ENCODE measurements at regions not wholly inside any gene's neighbourhood (a gene's known extent, or its start where the extent isn't known, plus 50 kb on each side); places are given as distances from the start of the nearest gene placed in this dataset.

GRCh38 chr18:10314066-10314465 lies 140.4 kb upstream of the APCDD1 start:
- TF ChIP-seq EZH2phosphoT487 (IDR thresholded peaks at IDR 0.05; ENCODE audit: low read length), result no peak
- no peak for TF ChIP-seq CTCF (IDR thresholded peaks at IDR 0.05; ENCODE audit: low read length)
- no peak for TF ChIP-seq EZH2 (optimal IDR thresholded peaks at IDR 0.05; ENCODE audit: low read depth, low read length)
- Histone ChIP-seq H3K79me2 (ENCODE audit: low read length) (no peaks in the 10 kb centered on the region), H3K4me2 (ENCODE audit: low read depth, low read length) (no peak overlapping the region), H3F3A (ENCODE audit: insufficient read depth, low read length) (no peaks in the 10 kb centered on the region), H3K36me3 (replicated peaks; ENCODE audit: insufficient read depth, low read length) (no peaks in the 10 kb centered on the region), H3K9me3 (replicated peaks; ENCODE audit: insufficient read depth, low read length) (no peaks in the 10 kb centered on the region), H2AFZ (ENCODE audit: low read length) (no peak overlapping the region), H3K9me2 (replicated peaks; ENCODE audit: insufficient read depth, low read length) (no peaks in the 10 kb centered on the region), H3K4me1 (ENCODE audit: low read length) (no peaks in the 10 kb centered on the region), H3K27me3 (replicated peaks; ENCODE audit: insufficient read depth, low read length) (no peaks in the 10 kb centered on the region), H3K9ac (ENCODE audit: low read length) (no peak overlapping the region), H3K4me3 (ENCODE audit: low read length) (no peak overlapping the region), H4K20me1 (ENCODE audit: insufficient read depth, low read length) (no peaks in the 10 kb centered on the region), H3K27ac (ENCODE audit: low read length) (no peak overlapping the region)
- no peak for DNase-seq

GRCh38 chr18:10315522-10315921 lies 138.9 kb upstream of the APCDD1 start:
- no peaks in the 10 kb centered on the region for H3K27me3 ChIP-seq (replicated peaks; ENCODE audit: insufficient read depth, low read length)
- no peak overlapping the region for H2AFZ ChIP-seq (ENCODE audit: low read length)
- DNase-seq, result no peak
- H3K27ac ChIP-seq (ENCODE audit: low read length), result no peak overlapping the region
- no peaks in the 10 kb centered on the region for H3K4me1 ChIP-seq (ENCODE audit: low read length)
- H4K20me1 ChIP-seq (ENCODE audit: insufficient read depth, low read length), result no peaks in the 10 kb centered on the region
- H3K4me3 ChIP-seq (ENCODE audit: low read length), result no peak overlapping the region
- H3K79me2 ChIP-seq (ENCODE audit: low read length), result no peaks in the 10 kb centered on the region
- H3F3A ChIP-seq (ENCODE audit: insufficient read depth, low read length), result no peaks in the 10 kb centered on the region
- H3K36me3 ChIP-seq (replicated peaks; ENCODE audit: insufficient read depth, low read length), result no peaks in the 10 kb centered on the region
- no peaks in the 10 kb centered on the region for H3K9me3 ChIP-seq (replicated peaks; ENCODE audit: insufficient read depth, low read length)
- TF ChIP-seq EZH2 (optimal IDR thresholded peaks at IDR 0.05; ENCODE audit: low read depth, low read length) (no peak), CTCF (IDR thresholded peaks at IDR 0.05; ENCODE audit: low read length) (no peak), EZH2phosphoT487 (IDR thresholded peaks at IDR 0.05; ENCODE audit: low read length) (no peak)
- H3K4me2 ChIP-seq (ENCODE audit: low read depth, low read length), result no peak overlapping the region
- H3K9me2 ChIP-seq (replicated peaks; ENCODE audit: insufficient read depth, low read length), result no peaks in the 10 kb centered on the region
- H3K9ac ChIP-seq (ENCODE audit: low read length), result no peak overlapping the region

GRCh38 chr18:10316778-10317177 lies 137.7 kb upstream of the APCDD1 start:
- DNase-seq, result no peak
- Histone ChIP-seq H3K9ac (ENCODE audit: low read length) (no peak overlapping the region), H3K27me3 (replicated peaks; ENCODE audit: insufficient read depth, low read length) (no peaks in the 10 kb centered on the region), H2AFZ (ENCODE audit: low read length) (no peak overlapping the region), H4K20me1 (ENCODE audit: insufficient read depth, low read length) (no peaks in the 10 kb centered on the region), H3K27ac (ENCODE audit: low read length) (no peak overlapping the region), H3K36me3 (replicated peaks; ENCODE audit: insufficient read depth, low read length) (no peaks in the 10 kb centered on the region), H3K9me3 (replicated peaks; ENCODE audit: insufficient read depth, low read length) (no peaks in the 10 kb centered on the region), H3F3A (ENCODE audit: insufficient read depth, low read length) (no peaks in the 10 kb centered on the region), H3K4me3 (ENCODE audit: low read length) (no peak overlapping the region), H3K9me2 (replicated peaks; ENCODE audit: insufficient read depth, low read length) (no peaks in the 10 kb centered on the region), H3K4me2 (ENCODE audit: low read depth, low read length) (no peak overlapping the region), H3K79me2 (ENCODE audit: low read length) (no peaks in the 10 kb centered on the region), H3K4me1 (ENCODE audit: low read length) (peaks cover 4% of the 10 kb centered on the region)
- TF ChIP-seq CTCF (IDR thresholded peaks at IDR 0.05; ENCODE audit: low read length) (no peak), EZH2phosphoT487 (IDR thresholded peaks at IDR 0.05; ENCODE audit: low read length) (no peak), EZH2 (optimal IDR thresholded peaks at IDR 0.05; ENCODE audit: low read depth, low read length) (no peak)

Data from MM.1S (cell line).